ENCODE measurements at regions not wholly inside any gene's neighbourhood (a gene's known extent, or its start where the extent isn't known, plus 50 kb on each side); places are given as distances from the start of the nearest gene placed in this dataset.

DNA sequence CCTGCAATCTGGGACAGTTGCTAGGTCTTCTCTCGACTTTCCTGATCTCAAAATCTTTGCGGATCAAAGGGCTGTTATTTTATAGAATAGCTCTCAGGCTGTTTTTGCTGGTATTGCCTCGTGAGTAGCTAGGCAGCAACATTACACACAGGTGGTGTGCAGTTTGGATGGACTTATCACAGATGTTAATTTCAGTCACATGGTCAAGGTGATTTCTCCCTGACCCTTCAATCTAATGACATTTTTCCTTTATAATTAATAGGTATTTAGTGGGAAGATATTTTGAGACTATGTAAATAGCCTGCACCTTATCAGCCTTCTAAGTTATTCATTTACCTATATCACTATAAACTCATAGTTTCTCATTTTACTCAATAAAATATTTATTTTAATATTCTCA, 309.6 kb upstream of the PRKCQ start:
- in situ Hi-C loops (cut with MboI; ENCODE audit: low sequenced_read_pairs) = no loop called here

DNA sequence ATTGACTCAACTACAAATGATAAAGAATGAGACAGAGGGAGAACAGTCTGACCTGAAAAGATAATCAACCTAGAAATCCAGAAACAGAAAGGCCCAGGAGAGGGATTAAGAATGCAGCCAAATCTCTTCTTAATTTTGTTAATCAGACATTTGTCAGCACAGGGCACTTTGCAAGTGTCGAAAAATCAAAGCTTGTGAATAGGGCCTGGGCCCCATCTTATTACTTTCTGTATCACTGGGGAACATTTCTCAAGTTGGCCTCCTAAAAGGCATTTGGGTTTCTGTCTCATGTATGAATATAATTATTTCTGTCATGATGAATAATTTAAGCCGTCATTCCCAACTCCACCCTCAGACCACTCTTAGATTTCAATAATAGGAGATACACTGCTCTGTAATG, 308.4 kb upstream of the PRKCQ start:
- in situ Hi-C loops (cut with MboI; ENCODE audit: low sequenced_read_pairs) = no loop called here

DNA sequence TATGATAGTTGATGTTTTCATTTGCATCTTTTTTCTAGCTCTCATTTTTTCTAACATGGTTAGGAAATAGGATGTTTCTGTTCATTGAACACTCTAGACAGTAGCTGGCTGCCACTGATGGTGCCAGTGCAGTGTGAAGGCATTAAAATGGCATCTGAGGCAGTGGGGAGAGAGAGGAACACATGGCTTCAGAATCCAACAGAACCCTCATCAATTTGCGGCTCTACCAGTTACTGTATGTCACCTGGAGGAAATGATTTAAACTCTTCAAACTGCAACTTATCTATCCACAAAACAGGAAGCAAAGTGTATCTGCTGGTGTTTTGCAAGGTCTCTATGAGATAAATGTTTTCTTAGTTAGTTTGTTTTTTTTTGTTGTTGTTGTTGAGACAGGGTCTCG, 305.2 kb upstream of the PRKCQ start:
- in situ Hi-C loops (cut with MboI; ENCODE audit: low sequenced_read_pairs) = no loop called here

DNA sequence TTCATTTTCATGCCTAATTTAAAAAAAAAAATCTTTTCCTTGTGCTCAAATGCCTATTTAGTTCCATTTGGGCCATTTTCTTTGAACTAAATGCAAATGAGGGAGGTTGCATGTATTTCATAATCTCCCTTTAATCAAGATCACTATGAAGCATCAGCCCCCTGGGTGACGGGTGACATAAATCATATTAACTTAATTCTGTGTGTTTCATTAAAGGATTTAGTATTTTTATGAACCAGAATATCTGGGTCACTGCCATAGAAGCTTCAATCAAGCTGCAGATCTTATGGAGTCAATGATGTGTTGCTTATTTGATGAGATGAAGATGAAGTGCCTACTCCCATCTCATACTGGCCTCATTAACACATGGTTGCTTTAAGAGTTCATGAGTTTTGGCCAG, 301.9 kb upstream of the PRKCQ start:
- in situ Hi-C loops (cut with MboI; ENCODE audit: low sequenced_read_pairs) = no loop called here

DNA sequence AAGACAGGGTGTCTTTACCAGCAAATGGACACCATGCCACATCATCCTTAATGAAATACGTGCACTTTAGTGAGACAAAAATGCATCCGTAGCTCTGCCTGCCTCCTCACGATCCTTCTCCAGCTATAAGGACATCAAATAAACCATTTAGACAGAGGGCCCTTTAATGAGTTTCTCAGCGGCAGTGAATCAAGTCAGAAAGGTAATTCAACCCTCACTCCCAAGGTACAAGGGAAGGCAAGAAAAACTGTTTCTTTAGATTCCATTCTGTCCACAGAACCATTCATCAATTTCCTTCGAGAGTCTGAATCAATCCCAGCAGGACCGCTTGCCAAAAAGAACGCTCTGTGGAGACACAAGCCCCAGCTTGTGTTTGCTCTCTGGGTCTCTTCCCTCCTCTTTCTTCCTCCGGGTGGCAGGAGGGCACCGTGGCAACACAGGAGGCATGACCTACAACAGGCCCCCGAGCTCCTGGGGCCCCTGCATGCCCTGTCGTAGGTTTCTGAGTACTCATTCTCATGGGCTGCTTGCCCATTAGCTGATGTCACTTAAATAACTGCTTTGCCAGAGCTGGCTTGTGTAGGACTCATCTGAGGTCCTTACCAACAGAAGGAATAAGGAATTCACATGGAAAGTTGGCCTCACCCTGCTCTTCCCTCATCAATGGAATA, 297.8 kb upstream of the PRKCQ start:
- in situ Hi-C loops (cut with MboI; ENCODE audit: low sequenced_read_pairs) = no loop called here

DNA sequence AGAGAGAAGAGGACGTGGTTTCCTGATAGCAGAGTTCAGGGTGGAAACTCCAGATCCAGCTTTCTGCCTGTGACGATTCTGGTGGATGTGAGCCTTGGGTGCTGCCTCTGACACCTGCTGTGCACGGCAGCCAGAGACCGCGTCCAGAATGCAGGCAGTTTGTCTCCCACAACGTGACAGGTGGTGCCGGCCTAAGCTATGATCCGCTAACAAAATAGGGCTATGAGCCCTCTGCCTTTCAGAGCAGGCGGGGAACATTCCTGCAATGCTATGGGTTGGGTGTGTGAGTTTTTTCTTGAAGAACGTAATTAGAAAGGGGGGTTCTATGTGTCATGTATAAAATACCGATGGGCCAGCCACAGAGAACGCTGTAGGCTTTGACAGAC, 297.3 kb upstream of the PRKCQ start:
- in situ Hi-C loops (cut with MboI; ENCODE audit: low sequenced_read_pairs) = no loop called here

DNA sequence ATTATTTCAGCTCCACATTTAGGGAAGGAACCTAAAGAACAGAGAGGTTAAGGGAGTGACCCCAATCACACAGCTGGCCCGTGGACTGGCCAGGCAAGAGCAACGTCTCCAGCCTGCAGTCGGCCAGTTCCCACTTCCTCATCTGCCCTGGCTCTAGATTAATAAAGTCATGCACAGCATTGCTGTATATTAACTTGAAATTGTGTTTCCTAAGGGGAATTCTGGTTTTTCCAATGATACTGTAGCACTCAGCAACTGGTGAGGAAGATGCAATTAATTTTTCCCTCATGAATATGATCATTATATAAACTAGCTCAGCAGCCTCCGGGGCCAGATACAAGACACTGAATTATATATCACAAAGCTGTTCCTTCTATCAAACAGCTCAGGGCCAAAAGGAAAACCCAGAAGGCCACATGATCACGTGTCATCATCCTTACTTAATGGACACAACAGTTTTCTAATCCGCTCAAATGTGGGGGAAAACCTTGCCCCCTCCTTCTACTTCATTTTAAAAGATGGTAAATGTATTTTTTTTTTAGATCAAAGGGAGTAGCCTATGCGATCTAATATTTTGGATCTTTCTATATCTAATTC, 295.3 kb upstream of the PRKCQ start:
- in situ Hi-C loops (cut with MboI; ENCODE audit: low sequenced_read_pairs) = no loop called here

DNA sequence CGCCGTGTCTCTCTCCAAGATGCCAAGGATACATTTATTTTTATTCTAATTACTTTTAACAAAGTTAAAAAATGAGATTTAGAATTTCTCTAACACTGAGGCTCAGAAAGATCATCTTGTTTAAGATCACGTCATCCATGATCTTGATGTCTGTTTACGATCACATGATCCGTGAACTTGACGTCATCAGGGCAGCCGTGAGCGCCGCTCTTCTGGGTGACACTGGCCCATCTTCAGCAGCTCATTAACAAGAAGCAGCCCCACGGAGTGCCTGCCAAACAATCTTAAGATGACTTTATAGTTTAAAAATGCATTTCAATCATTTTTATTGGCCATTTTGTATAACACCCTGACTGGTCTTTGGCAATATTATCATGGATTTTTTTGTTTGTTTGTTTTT, 291.1 kb upstream of the PRKCQ start:
- in situ Hi-C loops (cut with MboI; ENCODE audit: low sequenced_read_pairs) = no loop called here

DNA sequence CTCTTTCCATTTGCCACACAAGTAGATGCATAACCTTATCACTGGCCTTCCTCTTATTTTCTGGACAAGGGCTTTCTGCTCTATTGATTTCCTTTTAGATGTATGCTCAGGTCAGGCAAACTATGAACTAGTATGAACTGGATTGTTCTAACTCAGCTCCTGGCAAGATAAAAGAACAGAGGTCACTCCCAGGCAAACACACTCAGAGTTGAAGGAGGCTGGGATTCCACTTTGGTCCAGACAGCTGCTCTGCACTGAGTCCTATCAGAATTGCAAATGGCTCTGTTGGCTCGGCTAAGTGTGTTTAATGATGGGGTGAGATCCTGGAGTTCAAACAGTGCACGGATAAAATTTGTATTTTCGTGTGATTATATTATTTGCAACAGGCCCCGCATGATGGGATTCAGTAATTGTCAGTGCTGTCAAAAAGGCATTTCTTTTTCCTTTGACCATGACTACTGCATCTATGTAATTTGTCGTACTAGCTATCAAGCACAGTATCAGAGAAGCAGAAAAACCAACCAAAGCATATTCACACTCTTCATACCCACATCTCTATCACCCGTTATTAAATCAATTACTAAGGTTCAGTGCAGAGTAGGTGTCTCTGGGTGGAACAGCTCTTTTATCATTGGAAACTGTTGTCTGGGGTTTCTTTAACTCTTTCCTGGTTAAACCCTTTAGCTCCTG, 288.1 kb upstream of the PRKCQ start:
- in situ Hi-C loops (cut with MboI; ENCODE audit: low sequenced_read_pairs) = no loop called here

DNA sequence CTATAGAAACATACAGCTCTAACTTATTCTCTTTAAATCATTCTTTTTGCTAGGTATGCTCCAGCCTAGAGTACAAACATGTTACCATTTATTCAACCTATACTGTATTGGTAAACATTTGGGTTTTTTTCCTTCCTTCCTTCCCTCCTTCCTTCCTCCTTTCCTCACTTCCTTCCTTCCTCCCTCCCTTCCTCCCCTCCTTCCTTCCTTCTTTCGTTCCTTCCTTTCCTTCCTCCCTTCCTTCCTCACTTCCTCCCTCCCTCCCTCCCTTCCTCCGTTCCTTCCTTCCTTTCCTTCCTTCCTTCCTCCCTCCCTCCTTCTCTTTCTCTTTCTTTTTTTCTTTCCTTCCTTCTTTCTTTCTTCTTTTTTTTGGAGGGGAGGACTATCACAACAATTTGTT, 286.7 kb upstream of the PRKCQ start:
- in situ Hi-C loops (cut with MboI; ENCODE audit: low sequenced_read_pairs) = no loop called here

DNA sequence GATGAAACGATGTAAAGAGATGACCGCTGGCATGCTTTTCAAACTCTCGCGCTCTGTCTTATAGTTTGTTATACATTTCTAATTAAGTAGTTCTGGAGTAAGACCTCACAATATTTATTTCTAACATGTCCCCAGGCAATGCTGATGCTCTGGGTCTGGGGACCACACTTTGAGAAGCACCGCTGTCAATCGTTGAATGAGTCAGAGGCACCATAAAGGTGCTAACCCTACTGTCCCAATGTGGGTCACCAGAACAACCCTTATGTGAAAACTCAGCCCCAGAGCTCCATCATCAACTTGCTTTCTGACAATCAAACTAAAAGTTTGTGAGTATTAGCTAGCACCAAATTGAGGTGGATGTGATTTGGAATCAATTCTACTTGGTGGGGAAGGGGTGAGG, 284.1 kb upstream of the PRKCQ start:
- in situ Hi-C loops (cut with MboI; ENCODE audit: low sequenced_read_pairs) = no loop called here

DNA sequence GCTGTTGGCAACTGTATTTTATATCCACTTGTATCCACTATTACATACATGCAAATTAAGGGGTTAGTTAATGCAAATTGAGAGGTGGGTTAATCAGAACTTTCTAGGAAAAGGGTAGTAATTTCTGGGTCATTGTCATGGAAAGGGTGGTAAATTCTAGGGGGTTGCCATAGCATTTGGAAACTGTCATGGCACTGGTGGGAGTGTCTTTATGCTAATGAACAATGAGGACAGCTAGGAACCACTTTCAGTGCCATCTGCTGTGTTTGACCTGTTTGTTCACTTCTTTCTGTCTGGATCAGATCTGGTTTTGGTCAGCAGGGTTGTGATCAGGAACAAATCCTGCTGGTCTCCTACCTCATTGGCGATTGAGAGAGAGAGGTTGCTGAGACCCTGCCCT, 283.3 kb upstream of the PRKCQ start:
- in situ Hi-C loops (cut with MboI; ENCODE audit: low sequenced_read_pairs) = no loop called here

DNA sequence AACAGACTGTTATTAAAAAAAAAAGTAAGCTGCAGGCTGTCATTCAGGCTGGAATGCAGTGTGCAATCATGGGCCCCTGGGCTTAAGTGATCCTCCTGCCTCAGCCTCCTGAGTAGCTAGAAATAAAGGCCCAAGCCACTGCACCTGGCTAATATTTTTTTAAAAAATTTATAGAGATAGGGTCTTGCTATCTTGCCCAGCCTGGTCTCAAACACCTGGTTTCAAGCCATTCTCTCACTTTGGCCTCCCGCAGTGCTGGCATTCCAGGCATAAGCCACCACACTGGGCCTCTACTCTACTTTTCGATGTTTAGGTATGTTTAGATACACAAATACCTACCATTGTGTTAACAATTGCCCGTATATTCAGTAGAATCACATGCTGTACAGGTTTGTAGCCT, 270.4 kb upstream of the PRKCQ start:
- in situ Hi-C loops (cut with MboI; ENCODE audit: low sequenced_read_pairs) = no loop called here

DNA sequence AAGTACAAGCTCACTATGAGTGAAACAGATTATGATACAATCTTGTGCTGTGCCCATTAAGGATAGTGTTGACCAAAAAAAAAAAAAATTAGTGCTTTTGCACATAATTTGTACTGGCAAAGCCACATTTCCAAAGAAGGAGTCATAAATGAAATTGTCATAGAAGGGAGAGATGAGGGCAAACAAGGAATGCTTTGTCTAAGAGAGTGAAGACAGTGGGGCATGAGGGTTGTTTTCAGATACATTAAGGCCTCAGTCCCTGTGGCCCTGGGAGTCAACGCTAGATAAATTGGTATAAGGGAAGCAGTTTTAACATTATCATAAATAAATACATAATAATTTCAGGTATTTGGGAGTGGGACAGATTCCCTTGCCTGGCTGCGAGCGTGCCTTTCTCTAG, 267.5 kb upstream of the PRKCQ start:
- in situ Hi-C loops (cut with MboI; ENCODE audit: low sequenced_read_pairs) = loop anchor here (10.0 to 25.0 kb wide), 2 partner anchors 67 to 565 kb away; partner anchors contain the start of gene SFMBT2

DNA sequence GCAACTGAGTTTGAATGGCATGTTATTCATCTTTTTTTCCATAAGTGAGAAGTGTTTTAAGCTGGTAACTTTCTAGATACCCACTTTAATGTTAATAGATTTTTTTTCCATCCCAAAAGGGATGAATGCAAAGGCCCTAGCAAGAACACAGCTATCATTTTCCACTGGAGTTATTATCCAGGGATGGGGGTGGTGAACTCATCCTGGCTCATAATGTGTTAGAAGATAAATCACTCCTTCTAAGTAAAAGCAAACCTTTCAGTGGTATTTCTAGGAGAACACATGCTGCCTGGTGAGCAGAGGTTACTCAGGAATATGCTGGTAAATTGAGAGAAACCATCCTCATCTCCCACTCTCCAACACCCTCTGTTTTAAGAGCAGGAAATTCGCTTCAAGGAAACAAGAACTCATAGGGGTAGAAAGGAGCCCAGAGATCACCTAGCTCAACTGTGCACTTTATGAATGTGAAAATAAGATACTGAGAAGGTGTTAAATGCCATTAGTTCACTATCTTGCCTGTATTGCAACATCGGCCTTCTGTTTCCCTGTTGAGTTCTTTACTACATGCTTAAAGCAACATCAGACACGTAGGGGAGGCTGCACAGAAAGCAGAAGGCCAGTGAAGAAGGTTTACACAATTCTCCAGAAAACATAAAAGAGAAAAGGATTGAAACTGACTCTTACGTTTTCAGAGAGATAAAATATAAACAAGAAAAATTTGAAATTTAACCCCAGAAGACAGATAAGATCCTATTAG, 264.0 kb upstream of the PRKCQ start:
- in situ Hi-C loops (cut with MboI; ENCODE audit: low sequenced_read_pairs) = loop anchor here (10.0 to 25.0 kb wide), 2 partner anchors 71 to 568 kb away; partner anchors contain the start of gene SFMBT2

DNA sequence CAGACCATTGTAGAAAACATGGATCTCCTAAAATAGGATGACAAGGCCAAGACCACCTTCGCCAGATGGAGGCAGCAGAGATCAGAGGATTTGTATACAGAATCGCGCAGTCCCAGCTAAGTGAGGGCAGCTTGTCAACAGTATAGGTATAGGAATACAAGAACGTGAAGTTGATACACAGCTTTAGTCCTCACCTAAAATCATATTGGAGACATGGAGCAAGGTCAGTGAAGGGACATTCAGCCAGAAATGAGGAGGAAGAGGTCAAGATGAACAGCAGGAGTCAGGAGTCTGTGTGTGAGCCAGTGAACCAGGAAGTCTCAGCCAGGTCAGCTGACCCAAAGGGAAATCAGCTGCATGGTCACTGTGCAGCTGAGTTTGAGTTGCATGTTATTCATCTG, 263.4 kb upstream of the PRKCQ start:
- in situ Hi-C loops (cut with MboI; ENCODE audit: low sequenced_read_pairs) = loop anchor here (10.0 to 25.0 kb wide), 2 partner anchors 71 to 569 kb away; partner anchors contain the start of gene SFMBT2

DNA sequence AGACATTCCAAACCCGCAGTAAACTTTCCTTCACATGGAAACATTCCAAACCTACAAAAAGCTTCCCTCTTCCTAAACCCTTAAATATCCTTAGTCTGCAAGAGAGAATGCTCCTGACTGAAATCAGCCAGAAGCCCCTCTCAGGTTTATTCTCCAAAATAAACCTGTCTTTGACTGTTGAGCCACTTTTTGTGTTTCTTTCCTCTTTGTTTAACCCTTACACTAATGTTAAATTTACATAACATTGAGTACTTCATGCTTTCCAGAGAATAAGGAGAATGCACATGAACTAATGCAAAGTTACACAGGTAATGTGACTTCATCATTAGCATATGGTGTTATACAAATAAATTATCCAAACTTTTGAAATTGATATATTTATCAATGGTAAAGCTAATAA, 262.6 kb upstream of the PRKCQ start:
- in situ Hi-C loops (cut with MboI; ENCODE audit: low sequenced_read_pairs) = loop anchor here (10.0 to 25.0 kb wide), 2 partner anchors 72 to 570 kb away; partner anchors contain the start of gene SFMBT2

DNA sequence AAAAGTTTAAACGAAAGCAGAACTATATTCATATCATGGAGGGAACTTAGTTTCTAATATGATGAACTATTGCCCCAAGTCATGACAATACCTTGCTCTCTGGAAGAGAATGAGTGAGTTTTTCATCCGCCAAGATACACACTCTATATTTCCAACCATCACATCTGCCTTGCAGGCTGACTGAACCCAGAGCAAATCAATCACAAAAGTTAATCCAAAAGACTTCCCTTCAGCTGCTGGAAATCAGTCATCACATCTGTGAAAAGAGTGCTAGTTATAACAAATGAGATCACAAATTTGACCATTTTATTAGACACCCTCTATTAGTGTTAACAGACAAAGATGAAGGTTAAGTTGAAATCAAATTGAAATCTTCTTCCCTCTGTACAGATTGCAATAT, 261.7 kb upstream of the PRKCQ start:
- in situ Hi-C loops (cut with MboI; ENCODE audit: low sequenced_read_pairs) = loop anchor here (10.0 to 25.0 kb wide), 2 partner anchors 73 to 571 kb away; partner anchors contain the start of gene SFMBT2

DNA sequence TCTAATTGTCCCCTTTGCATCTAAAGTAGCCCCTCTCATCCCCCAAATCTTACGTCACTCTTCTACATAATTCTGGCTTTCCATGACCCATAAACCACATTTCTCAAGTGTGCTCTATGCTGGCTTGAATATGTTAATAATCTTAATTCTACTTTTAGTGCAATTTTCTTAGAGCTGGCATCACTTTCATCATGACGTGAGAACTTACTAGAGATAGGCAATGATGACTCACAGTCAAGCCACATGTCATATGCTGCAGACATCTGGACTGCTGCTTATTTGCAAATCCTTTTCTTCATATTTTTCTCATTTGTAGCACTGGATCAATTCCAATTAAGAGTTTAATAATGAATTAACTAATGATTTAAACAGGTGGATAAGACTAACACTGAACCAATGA, 260.7 kb upstream of the PRKCQ start:
- in situ Hi-C loops (cut with MboI; ENCODE audit: low sequenced_read_pairs) = loop anchor here (10.0 to 25.0 kb wide), 2 partner anchors 74 to 572 kb away; partner anchors contain the start of gene SFMBT2

DNA sequence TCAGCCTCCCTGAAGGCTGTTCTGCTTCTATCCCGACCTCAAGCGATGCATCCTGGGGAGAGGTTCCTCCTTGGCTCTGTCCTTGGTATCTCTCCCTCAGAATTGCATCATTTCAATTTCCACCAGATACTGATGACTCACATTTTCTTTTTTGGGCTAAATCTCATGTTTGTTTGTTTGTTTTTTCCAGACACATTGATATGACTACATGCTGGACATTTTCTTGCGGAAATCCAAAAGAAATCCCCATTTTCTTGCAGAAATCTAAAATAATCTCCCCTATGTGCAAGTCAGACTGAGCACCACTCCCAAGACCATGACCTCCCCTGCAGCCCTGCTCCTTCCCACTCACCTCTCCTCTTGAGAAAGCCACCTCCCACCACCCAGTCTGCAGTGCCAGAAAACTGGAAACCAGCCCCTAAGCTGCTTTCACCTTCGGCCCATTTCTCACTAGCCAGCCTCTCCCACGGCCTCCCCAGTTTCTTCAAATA, 260.2 kb upstream of the PRKCQ start:
- in situ Hi-C loops (cut with MboI; ENCODE audit: low sequenced_read_pairs) = loop anchor here (10.0 to 25.0 kb wide), 2 partner anchors 75 to 572 kb away; partner anchors contain the start of gene SFMBT2

DNA sequence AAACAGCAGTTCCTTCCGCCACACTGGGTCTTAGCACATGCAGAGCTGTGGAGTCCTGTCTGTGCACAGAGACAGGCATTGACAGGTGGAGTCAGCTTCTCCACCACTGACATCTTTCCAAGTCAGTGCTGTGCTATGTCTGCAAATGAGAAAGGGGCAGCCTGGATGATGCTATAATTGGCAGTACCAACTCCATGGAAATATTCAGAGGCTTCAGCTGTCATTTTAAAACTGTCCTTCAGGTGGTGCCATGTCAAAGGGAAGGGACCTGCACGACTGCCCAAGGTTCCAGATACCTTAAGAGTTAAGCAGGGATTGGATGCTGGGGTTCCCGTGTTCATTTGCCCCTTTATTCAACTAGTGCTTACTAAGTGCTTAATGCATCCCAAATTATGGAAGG, 258.0 kb upstream of the PRKCQ start:
- in situ Hi-C loops (cut with MboI; ENCODE audit: low sequenced_read_pairs) = loop anchor here (25.0 kb wide), 1 partner anchor 574 kb away; the partner anchor contains the start of gene SFMBT2
